ENCODE measurements at regions not wholly inside any gene's neighbourhood (a gene's known extent, or its start where the extent isn't known, plus 50 kb on each side); places are given as distances from the start of the nearest gene placed in this dataset.

DNA sequence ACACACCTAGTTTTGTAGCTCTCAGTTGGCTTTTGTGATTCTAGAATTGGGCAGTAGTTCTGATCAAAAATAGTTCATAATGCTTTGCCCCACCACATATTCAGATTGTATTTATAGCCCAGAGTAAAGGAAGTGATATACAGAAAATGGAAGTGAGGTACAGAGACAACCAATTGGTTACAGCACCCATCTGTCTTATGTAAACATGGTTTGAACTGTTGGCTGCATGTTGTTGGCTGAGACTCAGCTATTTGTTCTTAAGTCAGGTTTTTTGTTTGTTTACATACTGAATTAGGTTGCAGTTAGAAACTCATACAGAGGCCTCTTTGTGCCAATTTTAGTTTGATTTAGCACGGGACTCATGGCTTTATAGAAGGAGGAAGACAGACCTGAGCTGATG lies 158.9 kb upstream of the GPR26 start:
- Histone ChIP-seq H3K9me3 (no peaks in the 10 kb centered on the region), H3K4me3 (no peak overlapping the region), H3K27me3 (no peaks in the 10 kb centered on the region), H3K27ac (no peak overlapping the region), H3K4me1 (no peaks in the 10 kb centered on the region), H3K36me3 (no peaks in the 10 kb centered on the region)
- no peak for TF ChIP-seq CTCF (IDR thresholded peaks at IDR 0.05)
- no peak for DNase-seq (ENCODE audit: low spot score)

DNA sequence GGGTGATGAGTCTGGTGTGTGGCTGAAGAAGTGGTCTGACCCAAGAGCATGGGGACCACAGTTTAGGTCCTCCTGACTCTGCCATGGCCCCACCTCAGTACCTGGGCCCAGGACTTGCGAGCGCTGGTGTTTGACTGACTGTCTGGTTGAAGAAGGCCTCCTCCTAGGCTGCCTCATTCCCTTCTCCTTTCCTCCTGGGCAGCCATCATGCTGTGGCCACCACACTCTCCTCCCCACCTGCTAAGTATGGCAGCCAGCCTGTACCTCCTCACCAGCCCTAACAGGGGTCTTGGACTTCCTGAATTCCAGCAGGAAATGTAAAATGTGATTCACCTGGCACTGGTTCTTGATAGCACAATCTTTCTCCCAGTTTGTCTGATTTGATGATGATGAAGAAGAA lies 156.8 kb upstream of the GPR26 start:
- Histone ChIP-seq H3K27me3 (no peaks in the 10 kb centered on the region), H3K4me1 (no peaks in the 10 kb centered on the region), H3K9me3 (no peaks in the 10 kb centered on the region), H3K4me3 (no peak overlapping the region), H3K27ac (no peak overlapping the region), H3K36me3 (no peaks in the 10 kb centered on the region)
- DNase-seq (ENCODE audit: low spot score) = no peak
- no peak for TF ChIP-seq CTCF (IDR thresholded peaks at IDR 0.05)

DNA sequence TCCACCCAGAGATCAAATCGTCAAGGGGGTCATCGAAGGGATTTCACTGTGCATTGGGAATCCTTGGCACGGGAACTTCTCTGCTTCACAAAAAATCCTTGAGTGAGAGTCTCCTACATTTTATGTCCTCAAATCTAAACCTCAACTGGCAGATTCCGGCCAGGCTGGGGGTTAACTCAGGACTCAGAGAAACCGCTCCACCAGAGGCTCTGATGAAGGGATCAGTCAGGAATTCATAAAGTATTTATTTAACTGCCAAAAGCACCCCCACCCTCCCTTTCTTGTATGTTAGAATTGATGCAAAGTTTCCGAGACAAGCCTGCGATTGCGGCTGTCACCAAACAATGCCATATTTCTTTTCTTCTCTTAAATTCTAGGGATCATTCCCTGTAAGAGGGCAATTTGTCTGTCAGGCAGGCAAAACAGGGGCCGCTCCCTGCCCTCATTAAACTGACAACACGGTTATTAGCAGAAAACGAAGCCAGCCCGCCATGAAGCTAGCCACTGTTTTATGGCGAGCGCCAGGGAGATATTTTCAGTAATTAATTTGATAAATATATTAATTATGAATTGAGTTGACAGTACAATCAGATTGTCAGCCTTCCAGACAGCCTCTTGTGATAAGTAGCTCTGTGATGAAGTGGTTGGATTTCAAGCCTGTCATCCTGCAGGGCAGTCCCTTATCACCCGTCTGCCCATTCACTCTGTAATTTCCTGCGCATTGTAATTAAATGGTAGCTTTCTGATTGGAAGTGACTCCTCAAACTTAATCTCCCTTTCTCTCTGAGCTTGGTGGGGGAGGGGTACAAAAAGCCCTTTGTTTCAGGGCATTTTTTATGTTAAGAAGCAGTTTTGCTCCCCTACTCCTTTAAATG lies 153.0 kb upstream of the GPR26 start:
- no peak for DNase-seq (ENCODE audit: low spot score)
- no peaks in the 10 kb centered on the region for H3K9me3 ChIP-seq
- H3K27me3 ChIP-seq = no peaks in the 10 kb centered on the region

GRCh38 chr10:123513870-123514269 lies 152.3 kb upstream of the GPR26 start:
- H3K9me3 ChIP-seq = no peaks in the 10 kb centered on the region
- no peaks in the 10 kb centered on the region for H3K27me3 ChIP-seq
- H3K27ac ChIP-seq = no peak overlapping the region
- DNase-seq (ENCODE audit: low spot score) = no peak
- no peaks in the 10 kb centered on the region for H3K4me1 ChIP-seq
- no peaks in the 10 kb centered on the region for H3K36me3 ChIP-seq
- no peak for TF ChIP-seq CTCF (IDR thresholded peaks at IDR 0.05)
- no peak overlapping the region for H3K4me3 ChIP-seq

More for the DNA sequence above, 153.0 kb upstream of the GPR26 start:
- no peak for TF ChIP-seq CTCF (IDR thresholded peaks at IDR 0.05)
- H3K36me3 ChIP-seq = no peaks in the 10 kb centered on the region
- H3K4me1 ChIP-seq = no peaks in the 10 kb centered on the region
- no peak overlapping the region for H3K4me3 ChIP-seq
- H3K27ac ChIP-seq = no peak overlapping the region

- TF ChIP-seq CTCF (IDR thresholded peaks at IDR 0.05) = no peak
- H3K4me3 ChIP-seq = no peak overlapping the region
- H3K27ac ChIP-seq = no peak overlapping the region
- no peaks in the 10 kb centered on the region for H3K36me3 ChIP-seq
- DNase-seq (ENCODE audit: low spot score) = no peak
- no peaks in the 10 kb centered on the region for H3K27me3 ChIP-seq
- no peaks in the 10 kb centered on the region for H3K9me3 ChIP-seq
- H3K4me1 ChIP-seq = no peaks in the 10 kb centered on the region
Measured at GRCh38 chr10:123514996-123515395, 151.2 kb upstream of the GPR26 start.

- Histone ChIP-seq H3K36me3 (no peaks in the 10 kb centered on the region), H3K27me3 (no peaks in the 10 kb centered on the region), H3K4me1 (no peaks in the 10 kb centered on the region), H3K4me3 (no peak overlapping the region), H3K27ac (no peak overlapping the region), H3K9me3 (no peaks in the 10 kb centered on the region)
- DNase-seq (ENCODE audit: low spot score) = no peak
- TF ChIP-seq CTCF (IDR thresholded peaks at IDR 0.05) = no peak
Measured at GRCh38 chr10:123515661-123516060, 150.5 kb upstream of the GPR26 start.

Measured in right atrium auricular region (tissue), 2 donors.